ENCODE measurements at regions not wholly inside any gene's neighbourhood (a gene's known extent, or its start where the extent isn't known, plus 50 kb on each side); places are given as distances from the start of the nearest gene placed in this dataset.

DNA sequence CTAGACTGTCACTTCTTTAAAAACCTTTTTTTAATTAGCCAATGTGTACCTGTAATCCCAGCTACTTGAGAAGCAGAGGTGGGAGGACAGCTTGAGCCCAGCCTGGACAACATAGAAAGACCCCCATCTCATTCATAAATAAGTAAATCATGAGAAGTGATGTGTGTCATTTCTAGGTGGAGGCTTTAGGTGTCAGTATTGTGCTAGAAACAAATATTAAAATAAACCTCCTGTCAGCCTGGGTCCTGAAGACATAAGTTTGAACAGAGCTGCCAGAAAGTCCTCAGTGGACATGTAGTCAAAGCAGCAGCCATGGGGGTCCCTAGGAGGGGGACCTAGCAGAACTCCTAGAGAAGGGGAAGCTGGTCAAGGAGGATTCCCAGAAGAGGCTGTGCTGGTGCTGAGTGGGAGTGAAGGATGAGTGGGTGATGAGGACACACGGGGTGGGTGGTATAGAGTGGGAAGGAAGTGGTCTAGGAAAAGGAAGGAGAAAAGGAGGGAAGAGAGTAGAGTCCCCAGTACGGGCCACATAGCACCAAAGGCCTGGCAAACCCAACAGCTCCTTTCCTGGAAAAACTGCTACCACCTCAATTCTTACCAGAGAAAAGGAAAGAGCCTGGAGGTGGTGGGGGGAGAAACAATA is 316.6 kb upstream of the NCKAP5 start:
- DNase-seq (peak in 1 of 35 experiments; percentile 6), ATAC-seq (replicated peaks in 1 of 4) (no peak)
- no CpG with 5 or more reads among the region's 2 CpGs for WGBS (ENCODE audit: insufficient coverage)
- Histone ChIP-seq H3K27me3 (replicated peaks in 1 of 2; ENCODE audit: control insufficient read depth in 2 of 2, extremely low read depth in 1 of 2, insufficient read depth in 2 of 2, low read length in 1 of 2) (peaks cover 0 to 11% of the 10 kb centered on the region in 2 experiments), H3K36me3 (ENCODE audit: control insufficient read depth in 2 of 2, extremely low read depth in 1 of 2, insufficient read depth in 1 of 2, low read length in 1 of 2) (no peaks in the 10 kb centered on the region), H3K4me1 (ENCODE audit: control insufficient read depth in 1 of 2, extremely low read depth in 1 of 2, insufficient read depth in 2 of 2, low read length in 2 of 2) (no peaks in the 10 kb centered on the region), H3K27ac (ENCODE audit: low read length) (no peak overlapping the region), H3K4me3 (ENCODE audit: control insufficient read depth in 1 of 2, extremely low read depth in 1 of 2, low read length in 1 of 2) (no peak overlapping the region), H3K9me3 (no peaks in the 10 kb centered on the region)
- no peak overlapping the region for H3K4me3 Mint-ChIP-seq
- H3K36me3 Mint-ChIP-seq, result no peaks in the 10 kb centered on the region
- no peaks in the 10 kb centered on the region for H3K9me3 Mint-ChIP-seq
- ChIA-PET POLR2A (no interaction called here), CTCF (interaction anchor here (0.5 to 1.1 kb wide), 3 partner anchors 27 to 528 kb away, joined by 3 to 10 read pairs (median 3); no protein-coding TSS in a partner anchor)
- peaks cover 0 to 3% (median 0%) of the 10 kb centered on the region in 3 donors for H3K4me1 Mint-ChIP-seq
- no peak overlapping the region for H3K27ac Mint-ChIP-seq
- peaks cover 22 to 25% of the 10 kb centered on the region in 2 donors for H3K27me3 Mint-ChIP-seq

DNA sequence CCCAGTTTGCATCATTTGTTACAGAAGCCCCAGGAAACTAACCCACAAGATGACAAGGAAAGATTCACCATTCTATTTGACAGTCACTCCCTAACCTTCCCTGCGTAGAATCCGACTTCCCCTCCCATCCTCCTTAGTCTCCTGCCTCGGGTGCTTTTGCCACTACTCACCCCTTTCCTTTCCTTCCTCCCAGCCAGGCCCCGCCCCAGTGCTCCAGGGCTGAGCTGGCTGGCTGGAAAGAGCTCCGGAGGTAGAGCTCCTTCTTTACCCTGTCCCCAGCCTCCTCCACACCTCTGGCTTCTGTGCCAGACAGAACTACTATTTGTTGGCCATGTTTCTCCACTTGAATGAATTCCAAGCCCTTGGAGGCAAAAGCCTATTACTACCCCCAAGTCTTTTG is 317.6 kb upstream of the NCKAP5 start:
- Mint-ChIP-seq H3K27ac (no peak overlapping the region), H3K9me3 (no peaks in the 10 kb centered on the region), H3K4me3 (no peak overlapping the region), H3K36me3 (no peaks in the 10 kb centered on the region), H3K4me1 (peaks cover 0 to 3% (median 0%) of the 10 kb centered on the region in 3 donors), H3K27me3 (peaks cover 13 to 17% of the 10 kb centered on the region in 2 donors)
- ATAC-seq (replicated peaks in 1 of 4) (no peak), DNase-seq (no peak)
- Histone ChIP-seq H3K9me3 (no peaks in the 10 kb centered on the region), H3K4me3 (ENCODE audit: control insufficient read depth in 1 of 2, extremely low read depth in 1 of 2, low read length in 1 of 2) (no peak overlapping the region), H3K36me3 (ENCODE audit: control insufficient read depth in 2 of 2, extremely low read depth in 1 of 2, insufficient read depth in 1 of 2, low read length in 1 of 2) (no peaks in the 10 kb centered on the region), H3K4me1 (ENCODE audit: control insufficient read depth in 1 of 2, extremely low read depth in 1 of 2, insufficient read depth in 2 of 2, low read length in 2 of 2) (no peaks in the 10 kb centered on the region), H3K27me3 (replicated peaks in 1 of 2; ENCODE audit: control insufficient read depth in 2 of 2, extremely low read depth in 1 of 2, insufficient read depth in 2 of 2, low read length in 1 of 2) (peaks cover 0 to 11% of the 10 kb centered on the region in 2 experiments), H3K27ac (ENCODE audit: low read length) (no peak overlapping the region)
- 56% methylated on average over 5 of the region's 5 CpGs for WGBS (ENCODE audit: insufficient coverage)
- ChIA-PET POLR2A (no interaction called here), CTCF (interaction anchor here in 1 of 2 donors (1.5 to 2.0 kb wide), 2 partner anchors 232 to 526 kb away, joined by 5 to 15 read pairs; no protein-coding TSS in a partner anchor)

- H3K4me1 ChIP-seq (ENCODE audit: control insufficient read depth in 1 of 2, extremely low read depth in 1 of 2, insufficient read depth in 2 of 2, low read length in 2 of 2), result no peaks in the 10 kb centered on the region
- H3K36me3 Mint-ChIP-seq, result no peaks in the 10 kb centered on the region
- CTCF ChIA-PET, result interaction anchor here (0.6 to 2.0 kb wide), 11 partner anchors 231 to 1614 kb away, joined by 3 to 15 read pairs (median 4); no protein-coding TSS in a partner anchor
- H3K9me3 Mint-ChIP-seq, result no peaks in the 10 kb centered on the region
- H3K9me3 ChIP-seq, result no peaks in the 10 kb centered on the region
- peak in 2 of 4 experiments; percentile 33 to 38 for ATAC-seq (replicated peaks in 1 of 4)
- POLR2A ChIA-PET, result no interaction called here
- H3K27me3 ChIP-seq (replicated peaks in 1 of 2; ENCODE audit: control insufficient read depth in 2 of 2, extremely low read depth in 1 of 2, insufficient read depth in 2 of 2, low read length in 1 of 2), result peaks cover 0 to 11% of the 10 kb centered on the region in 2 experiments
- H3K36me3 ChIP-seq (ENCODE audit: control insufficient read depth in 2 of 2, extremely low read depth in 1 of 2, insufficient read depth in 1 of 2, low read length in 1 of 2), result no peaks in the 10 kb centered on the region
- peaks cover 4 to 9% of the 10 kb centered on the region in 2 donors for H3K27me3 Mint-ChIP-seq
- H3K4me3 Mint-ChIP-seq, result no peak overlapping the region
- peak; percentile 4 to 64 (median 31) for DNase-seq
- H3K27ac Mint-ChIP-seq, result no peak overlapping the region
- H3K4me1 Mint-ChIP-seq, result peaks cover 0 to 3% (median 0%) of the 10 kb centered on the region in 3 donors
- 61% methylated on average over 14 of the region's 19 CpGs for WGBS (ENCODE audit: insufficient coverage)
- H3K27ac ChIP-seq (ENCODE audit: low read length), result no peak overlapping the region
- no peak overlapping the region for H3K4me3 ChIP-seq (ENCODE audit: control insufficient read depth in 1 of 2, extremely low read depth in 1 of 2, low read length in 1 of 2)
Measured at GRCh38 chr2:133886735-133887675, 318.7 kb upstream of the NCKAP5 start.

GRCh38 chr2:133887676-133888040 is 319.4 kb upstream of the NCKAP5 start:
- ChIA-PET POLR2A (no interaction called here), CTCF (interaction anchor here (0.7 to 2.0 kb wide), 4 partner anchors 231 to 1006 kb away, joined by 3 to 15 read pairs (median 4); no protein-coding TSS in a partner anchor)
- WGBS (ENCODE audit: insufficient coverage), result 20% methylated on average over 1 of the region's 4 CpGs
- Mint-ChIP-seq H3K27me3 (peaks cover 0 to 4% of the 10 kb centered on the region in 2 donors), H3K27ac (no peak overlapping the region), H3K9me3 (no peaks in the 10 kb centered on the region), H3K36me3 (no peaks in the 10 kb centered on the region), H3K4me3 (no peak overlapping the region), H3K4me1 (peaks cover 0 to 3% (median 0%) of the 10 kb centered on the region in 3 donors)
- Histone ChIP-seq H3K9me3 (no peaks in the 10 kb centered on the region), H3K4me1 (ENCODE audit: control insufficient read depth in 1 of 2, extremely low read depth in 1 of 2, insufficient read depth in 2 of 2, low read length in 2 of 2) (no peaks in the 10 kb centered on the region), H3K4me3 (ENCODE audit: control insufficient read depth in 1 of 2, extremely low read depth in 1 of 2, low read length in 1 of 2) (no peak overlapping the region), H3K36me3 (ENCODE audit: control insufficient read depth in 2 of 2, extremely low read depth in 1 of 2, insufficient read depth in 1 of 2, low read length in 1 of 2) (no peaks in the 10 kb centered on the region), H3K27me3 (replicated peaks in 1 of 2; ENCODE audit: control insufficient read depth in 2 of 2, extremely low read depth in 1 of 2, insufficient read depth in 2 of 2, low read length in 1 of 2) (peaks cover 0 to 15% of the 10 kb centered on the region in 2 experiments), H3K27ac (ENCODE audit: low read length) (no peak overlapping the region)
- ATAC-seq (replicated peaks in 1 of 4) (no peak), DNase-seq (no peak)

- 92% methylated on average over 4 of the region's 8 CpGs for WGBS (ENCODE audit: insufficient coverage)
- Mint-ChIP-seq H3K9me3 (no peaks in the 10 kb centered on the region), H3K27me3 (peaks cover 0 to 3% of the 10 kb centered on the region in 2 donors)
Measured at GRCh38 chr2:133888107-133888506, 319.8 kb upstream of the NCKAP5 start.

GRCh38 chr2:133888621-133889219 is 320.5 kb upstream of the NCKAP5 start:
- POLR2A ChIA-PET, result no interaction called here
- H3K36me3 Mint-ChIP-seq, result no peaks in the 10 kb centered on the region
- CTCF ChIA-PET, result interaction anchor here (1.1 to 1.3 kb wide), 2 partner anchors 523 kb away, joined by 4 to 5 read pairs; no protein-coding TSS in a partner anchor

More at GRCh38 chr2:133888107-133888506, 319.8 kb upstream of the NCKAP5 start:
- Mint-ChIP-seq H3K36me3 (no peaks in the 10 kb centered on the region), H3K4me1 (peaks cover 0 to 3% (median 0%) of the 10 kb centered on the region in 3 donors), H3K27ac (no peak overlapping the region), H3K4me3 (no peak overlapping the region)
- no peaks in the 10 kb centered on the region for H3K4me1 ChIP-seq (ENCODE audit: control insufficient read depth in 1 of 2, extremely low read depth in 1 of 2, insufficient read depth in 2 of 2, low read length in 2 of 2)
- peaks cover 0 to 17% of the 10 kb centered on the region in 2 experiments for H3K27me3 ChIP-seq (replicated peaks in 1 of 2; ENCODE audit: control insufficient read depth in 2 of 2, extremely low read depth in 1 of 2, insufficient read depth in 2 of 2, low read length in 1 of 2)
- DNase-seq (no peak), ATAC-seq (replicated peaks in 1 of 4) (no peak)
- H3K27ac ChIP-seq (ENCODE audit: low read length), result no peak overlapping the region
- H3K4me3 ChIP-seq (ENCODE audit: control insufficient read depth in 1 of 2, extremely low read depth in 1 of 2, low read length in 1 of 2), result no peak overlapping the region
- H3K36me3 ChIP-seq (ENCODE audit: control insufficient read depth in 2 of 2, extremely low read depth in 1 of 2, insufficient read depth in 1 of 2, low read length in 1 of 2), result no peaks in the 10 kb centered on the region
- ChIA-PET CTCF (interaction anchor here in 1 of 2 donors (0.8 to 2.0 kb wide), 2 partner anchors 524 to 1006 kb away, joined by 4 to 15 read pairs; no protein-coding TSS in a partner anchor), POLR2A (no interaction called here)
- H3K9me3 ChIP-seq, result no peaks in the 10 kb centered on the region

More at GRCh38 chr2:133888621-133889219, 320.5 kb upstream of the NCKAP5 start:
- no peaks in the 10 kb centered on the region for H3K36me3 ChIP-seq (ENCODE audit: control insufficient read depth in 2 of 2, extremely low read depth in 1 of 2, insufficient read depth in 1 of 2, low read length in 1 of 2)
- H3K9me3 ChIP-seq, result no peaks in the 10 kb centered on the region
- H3K4me1 ChIP-seq (ENCODE audit: control insufficient read depth in 1 of 2, extremely low read depth in 1 of 2, insufficient read depth in 2 of 2, low read length in 2 of 2), result no peaks in the 10 kb centered on the region
- no peak for ATAC-seq (replicated peaks in 1 of 4)
- 82% methylated on average over 6 of the region's 8 CpGs for WGBS (ENCODE audit: insufficient coverage)
- Mint-ChIP-seq H3K4me1 (peaks cover 0 to 3% (median 0%) of the 10 kb centered on the region in 3 donors), H3K9me3 (no peaks in the 10 kb centered on the region), H3K27ac (no peak overlapping the region), H3K27me3 (peaks cover 0 to 3% of the 10 kb centered on the region in 2 donors), H3K4me3 (no peak overlapping the region)
- DNase-seq, result no peak
- peaks cover 0 to 16% of the 10 kb centered on the region in 2 experiments for H3K27me3 ChIP-seq (replicated peaks in 1 of 2; ENCODE audit: control insufficient read depth in 2 of 2, extremely low read depth in 1 of 2, insufficient read depth in 2 of 2, low read length in 1 of 2)
- H3K27ac ChIP-seq (ENCODE audit: low read length), result no peak overlapping the region
- H3K4me3 ChIP-seq (ENCODE audit: control insufficient read depth in 1 of 2, extremely low read depth in 1 of 2, low read length in 1 of 2), result no peak overlapping the region

Measured in T-cell (primary cell).